ENCODE measurements at regions not wholly inside any gene's neighbourhood (a gene's known extent, or its start where the extent isn't known, plus 50 kb on each side); places are given as distances from the start of the nearest gene placed in this dataset.

DNA sequence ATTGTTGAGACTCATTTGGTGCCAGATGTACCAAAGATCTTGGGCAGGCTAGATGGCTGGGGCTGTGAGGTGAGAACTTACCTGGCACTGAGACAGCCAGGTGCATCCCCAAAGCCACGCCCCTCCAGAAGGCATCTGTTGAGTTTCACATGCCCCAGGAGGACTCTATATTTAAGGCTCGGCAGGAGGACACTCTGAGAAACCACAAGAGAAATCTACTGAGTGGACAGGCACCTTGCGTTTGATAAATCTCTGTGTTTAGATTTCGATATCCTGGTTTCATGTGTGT, 197.9 kb upstream of the ZNF536 start (continued):
- TF ChIP-seq, protein P1, sequence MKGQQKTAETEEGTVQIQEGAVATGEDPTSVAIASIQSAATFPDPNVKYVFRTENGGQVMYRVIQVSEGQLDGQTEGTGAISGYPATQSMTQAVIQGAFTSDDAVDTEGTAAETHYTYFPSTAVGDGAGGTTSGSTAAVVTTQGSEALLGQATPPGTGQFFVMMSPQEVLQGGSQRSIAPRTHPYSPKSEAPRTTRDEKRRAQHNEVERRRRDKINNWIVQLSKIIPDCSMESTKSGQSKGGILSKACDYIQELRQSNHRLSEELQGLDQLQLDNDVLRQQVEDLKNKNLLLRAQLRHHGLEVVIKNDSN (IDR thresholded peaks at IDR 0.05; ENCODE audit: borderline replicate concordance, low read depth), result no peak
- TF ChIP-seq SMC3 (IDR thresholded peaks at IDR 0.05; ENCODE audit: low read depth, low read length) (no peak), YY1 (IDR thresholded peaks at IDR 0.05; ENCODE audit: low read depth) (no peak), EP300 (IDR thresholded peaks at IDR 0.05; ENCODE audit: borderline replicate concordance in 1 of 2, low read depth in 1 of 2, low read length in 1 of 2) (no peak), MXI1 (IDR thresholded peaks at IDR 0.05; ENCODE audit: low read depth, low read length) (no peak), TAF1 (IDR thresholded peaks at IDR 0.05; ENCODE audit: borderline replicate concordance, low read depth, low read length) (no peak), SIN3A (IDR thresholded peaks at IDR 0.05; ENCODE audit: borderline replicate concordance, low read depth, low read length) (no peak)
- TF ChIP-seq, protein P2, sequence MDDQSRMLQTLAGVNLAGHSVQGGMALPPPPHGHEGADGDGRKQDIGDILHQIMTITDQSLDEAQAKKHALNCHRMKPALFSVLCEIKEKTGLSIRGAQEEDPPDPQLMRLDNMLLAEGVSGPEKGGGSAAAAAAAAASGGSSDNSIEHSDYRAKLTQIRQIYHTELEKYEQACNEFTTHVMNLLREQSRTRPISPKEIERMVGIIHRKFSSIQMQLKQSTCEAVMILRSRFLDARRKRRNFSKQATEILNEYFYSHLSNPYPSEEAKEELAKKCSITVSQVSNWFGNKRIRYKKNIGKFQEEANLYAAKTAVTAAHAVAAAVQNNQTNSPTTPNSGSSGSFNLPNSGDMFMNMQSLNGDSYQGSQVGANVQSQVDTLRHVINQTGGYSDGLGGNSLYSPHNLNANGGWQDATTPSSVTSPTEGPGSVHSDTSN (IDR thresholded peaks at IDR 0.05), result no peak

DNA sequence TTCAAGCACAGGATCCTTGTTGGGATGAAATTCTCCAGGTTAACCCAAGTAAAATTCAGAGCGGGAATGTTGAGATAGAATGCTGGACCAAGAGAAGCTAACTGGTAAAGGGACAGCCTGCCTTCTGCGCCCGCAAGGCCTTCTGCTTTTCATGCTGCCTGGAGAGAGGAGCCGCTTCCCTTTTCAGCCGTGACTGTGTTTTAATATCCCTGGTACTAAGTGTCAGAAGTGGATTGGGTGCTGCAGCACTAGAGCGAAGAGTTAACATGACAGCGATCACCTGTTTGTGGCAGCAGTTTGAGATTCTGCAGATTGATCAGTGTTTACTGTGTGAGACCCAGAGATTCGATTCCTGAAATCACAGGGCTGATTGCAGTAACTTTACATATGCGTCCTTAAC, 197.4 kb upstream of the ZNF536 start:
- DNase-seq, result no peak
- H3K4me3 ChIP-seq (ENCODE audit: low read depth in 2 of 2, low read length in 1 of 2), result no peak overlapping the region
- H3K79me2 ChIP-seq (ENCODE audit: insufficient read depth), result no peaks in the 10 kb centered on the region
- TF ChIP-seq TCF12 (IDR thresholded peaks at IDR 0.05) (no peak), GABPA (IDR thresholded peaks at IDR 0.05; ENCODE audit: low read depth) (no peak), RAD21 (IDR thresholded peaks at IDR 0.05; ENCODE audit: low read length) (no peak), SIN3A (IDR thresholded peaks at IDR 0.05; ENCODE audit: borderline replicate concordance, low read depth, low read length) (no peak)
- TF ChIP-seq, protein P1 (IDR thresholded peaks at IDR 0.05; ENCODE audit: borderline replicate concordance, low read depth), result no peak
- peaks cover 0 to 5% of the 10 kb centered on the region in 2 experiments; a peak in 1 of 4 replicates for H3K4me1 ChIP-seq (ENCODE audit: control insufficient read depth in 1 of 2, insufficient read depth in 2 of 2, low read depth in 1 of 2, low read length in 1 of 2)
- H2AFZ ChIP-seq (ENCODE audit: low read depth), result no peak overlapping the region
- H3K27ac ChIP-seq (ENCODE audit: low read depth in 2 of 2, low read length in 1 of 2), result no peak overlapping the region
- no peaks in the 10 kb centered on the region for H4K20me1 ChIP-seq (ENCODE audit: insufficient read depth)
- POLR2A ChIA-PET, result no interaction called here
- CTCF ChIA-PET, result no interaction called here
- no peaks in the 10 kb centered on the region for H3K9me3 ChIP-seq
- H3K4me2 ChIP-seq, result no peak overlapping the region
- 52% methylated on average over 9 of the region's 9 CpGs for WGBS (ENCODE audit: low lambda C conversion rate)
- H3K27me3 ChIP-seq (ENCODE audit: insufficient read depth), result no peaks in the 10 kb centered on the region
- H3K36me3 ChIP-seq (replicated peaks in 1 of 2; ENCODE audit: control insufficient read depth in 1 of 2, insufficient read depth in 2 of 2, low read length in 1 of 2), result no peaks in the 10 kb centered on the region
- no peaks in the 10 kb centered on the region for H3K9me2 ChIP-seq
- no peak overlapping the region for H3K9ac ChIP-seq
- H3F3A ChIP-seq (replicated peaks; ENCODE audit: insufficient read depth), result no peaks in the 10 kb centered on the region

DNA sequence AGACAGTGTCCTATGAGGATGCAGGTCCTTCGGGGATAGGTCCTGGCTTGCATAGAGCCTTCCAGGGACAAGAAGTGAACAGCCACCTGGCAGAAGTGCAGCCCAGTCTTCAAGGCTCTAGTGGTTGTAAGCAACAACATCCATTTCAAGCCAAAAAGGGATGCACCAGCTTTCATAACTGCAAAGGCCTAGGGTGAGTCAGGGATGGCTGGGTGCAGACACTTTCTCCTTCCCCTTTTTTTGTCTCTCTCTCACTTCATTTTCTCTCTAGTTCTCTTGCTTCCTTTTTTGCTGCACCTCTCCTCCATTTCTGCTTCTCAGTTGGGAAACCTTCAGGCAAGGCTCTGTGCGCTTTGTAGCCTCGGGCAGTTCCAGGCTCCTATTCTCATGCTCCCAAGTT, 196.2 kb upstream of the ZNF536 start:
- H3K4me1 ChIP-seq (ENCODE audit: control insufficient read depth in 1 of 2, insufficient read depth in 2 of 2, low read depth in 1 of 2, low read length in 1 of 2), result peaks cover 0 to 5% of the 10 kb centered on the region in 2 experiments; a peak in 1 of 4 replicates
- ChIA-PET CTCF (no interaction called here), POLR2A (no interaction called here)
- H3K27ac ChIP-seq (ENCODE audit: low read depth in 2 of 2, low read length in 1 of 2), result no peak overlapping the region
- DNase-seq, result no peak
- no peak overlapping the region for H2AFZ ChIP-seq (ENCODE audit: low read depth)
- no peak overlapping the region for H3K9ac ChIP-seq
- 32% methylated on average over 3 of the region's 3 CpGs for WGBS (ENCODE audit: low lambda C conversion rate)
- no peak overlapping the region for H3K4me3 ChIP-seq (ENCODE audit: low read depth in 2 of 2, low read length in 1 of 2)
- H3K4me2 ChIP-seq, result no peak overlapping the region
- no peaks in the 10 kb centered on the region for H3K36me3 ChIP-seq (replicated peaks in 1 of 2; ENCODE audit: control insufficient read depth in 1 of 2, insufficient read depth in 2 of 2, low read length in 1 of 2)
- H4K20me1 ChIP-seq (ENCODE audit: insufficient read depth), result no peaks in the 10 kb centered on the region
- no peaks in the 10 kb centered on the region for H3F3A ChIP-seq (replicated peaks; ENCODE audit: insufficient read depth)
- no peaks in the 10 kb centered on the region for H3K27me3 ChIP-seq (ENCODE audit: insufficient read depth)
- H3K9me2 ChIP-seq, result no peaks in the 10 kb centered on the region
- no peaks in the 10 kb centered on the region for H3K79me2 ChIP-seq (ENCODE audit: insufficient read depth)
- 0 out of 2 replicates have a peak, but pooled peaks cover 7% of the 10 kb centered on the region for H3K9me3 ChIP-seq
- TF ChIP-seq NFIC (IDR thresholded peaks at IDR 0.05; ENCODE audit: borderline replicate concordance) (no peak), GATA2 (CRISPR knock-in tag; IDR thresholded peaks at IDR 0.05) (no peak), SMC3 (IDR thresholded peaks at IDR 0.05; ENCODE audit: low read depth, low read length) (no peak), NRF1 (IDR thresholded peaks at IDR 0.05; ENCODE audit: low read depth, low read length) (no peak), YY1 (IDR thresholded peaks at IDR 0.05; ENCODE audit: low read depth) (no peak), SIN3A (IDR thresholded peaks at IDR 0.05; ENCODE audit: borderline replicate concordance, low read depth, low read length) (no peak), JUND (IDR thresholded peaks at IDR 0.05) (no peak), RAD21 (IDR thresholded peaks at IDR 0.05; ENCODE audit: low read length) (no peak), TAF1 (IDR thresholded peaks at IDR 0.05; ENCODE audit: borderline replicate concordance, low read depth, low read length) (no peak), EP300 (IDR thresholded peaks at IDR 0.05; ENCODE audit: borderline replicate concordance in 1 of 2, low read depth in 1 of 2, low read length in 1 of 2) (no peak), MEF2A (IDR thresholded peaks at IDR 0.05; ENCODE audit: borderline replicate concordance, low read depth) (no peak), TEAD4 (IDR thresholded peaks at IDR 0.05; ENCODE audit: borderline replicate concordance, insufficient read depth) (no peak), RXRA (IDR thresholded peaks at IDR 0.05; ENCODE audit: borderline replicate concordance, low read depth) (no peak)
- TF ChIP-seq, protein P3, sequence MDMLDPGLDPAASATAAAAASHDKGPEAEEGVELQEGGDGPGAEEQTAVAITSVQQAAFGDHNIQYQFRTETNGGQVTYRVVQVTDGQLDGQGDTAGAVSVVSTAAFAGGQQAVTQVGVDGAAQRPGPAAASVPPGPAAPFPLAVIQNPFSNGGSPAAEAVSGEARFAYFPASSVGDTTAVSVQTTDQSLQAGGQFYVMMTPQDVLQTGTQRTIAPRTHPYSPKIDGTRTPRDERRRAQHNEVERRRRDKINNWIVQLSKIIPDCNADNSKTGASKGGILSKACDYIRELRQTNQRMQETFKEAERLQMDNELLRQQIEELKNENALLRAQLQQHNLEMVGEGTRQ (IDR thresholded peaks at IDR 0.05; ENCODE audit: borderline replicate concordance, low read depth, low read length), result no peak
- TF ChIP-seq, protein P4, sequence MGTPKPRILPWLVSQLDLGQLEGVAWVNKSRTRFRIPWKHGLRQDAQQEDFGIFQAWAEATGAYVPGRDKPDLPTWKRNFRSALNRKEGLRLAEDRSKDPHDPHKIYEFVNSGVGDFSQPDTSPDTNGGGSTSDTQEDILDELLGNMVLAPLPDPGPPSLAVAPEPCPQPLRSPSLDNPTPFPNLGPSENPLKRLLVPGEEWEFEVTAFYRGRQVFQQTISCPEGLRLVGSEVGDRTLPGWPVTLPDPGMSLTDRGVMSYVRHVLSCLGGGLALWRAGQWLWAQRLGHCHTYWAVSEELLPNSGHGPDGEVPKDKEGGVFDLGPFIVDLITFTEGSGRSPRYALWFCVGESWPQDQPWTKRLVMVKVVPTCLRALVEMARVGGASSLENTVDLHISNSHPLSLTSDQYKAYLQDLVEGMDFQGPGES (IDR thresholded peaks at IDR 0.05; ENCODE audit: low read depth, low read length), result no peak

Measured in SK-N-SH (cell line).